ENCODE measurements at regions not wholly inside any gene's neighbourhood (a gene's known extent, or its start where the extent isn't known, plus 50 kb on each side); places are given as distances from the start of the nearest gene placed in this dataset.

- no peak for TF ChIP-seq ETS1 (IDR thresholded peaks at IDR 0.05)
- TF ChIP-seq EZH2 (IDR thresholded peaks at IDR 0.05; ENCODE audit: low read depth, unreplicated experiment), result no peak
- TF ChIP-seq ZNF114 (CRISPR knock-in tag; IDR thresholded peaks at IDR 0.05), result no peak
- no peak for TF ChIP-seq REST (IDR thresholded peaks at IDR 0.05; ENCODE audit: unreplicated experiment)
- no peak for TF ChIP-seq POLR2AphosphoS5 (IDR thresholded peaks at IDR 0.05; ENCODE audit: low read depth)
- no peak for TF ChIP-seq JUNB (IDR thresholded peaks at IDR 0.05; ENCODE audit: unreplicated experiment)
- TF ChIP-seq ZNF331 (CRISPR knock-in tag; IDR thresholded peaks at IDR 0.05; ENCODE audit: low read depth), result no peak
- no peak for TF ChIP-seq CTCF (conservative IDR thresholded peaks at IDR 0.05; ENCODE audit: low read depth in 2 of 2)
- no peak for TF ChIP-seq STAT1 (IDR thresholded peaks at IDR 0.05; ENCODE audit: unreplicated experiment)
- no peak for TF ChIP-seq NANOG (IDR thresholded peaks at IDR 0.05; ENCODE audit: borderline replicate concordance)
- TF ChIP-seq ZNF462 (CRISPR knock-in tag; IDR thresholded peaks at IDR 0.05), result no peak
- TF ChIP-seq CREB1 (CRISPR knock-in tag; IDR thresholded peaks at IDR 0.05; ENCODE audit: low read depth), result no peak
- TF ChIP-seq EZH2phosphoT487 (IDR thresholded peaks at IDR 0.05; ENCODE audit: unreplicated experiment), result no peak
- DNase-seq (ENCODE audit: low spot score), result no peak
- H3K4me1 Mint-ChIP-seq, result no peaks in the 10 kb centered on the region
Measured at GRCh38 chr18:45556222-45556621, 59.1 kb upstream of the SLC14A2 start.

More at GRCh38 chr18:45556222-45556621, 59.1 kb upstream of the SLC14A2 start:
- Histone ChIP-seq H3K27ac (ENCODE audit: low read depth) (no peak overlapping the region), H3K36me3 (ENCODE audit: insufficient read depth) (no peaks in the 10 kb centered on the region), H3K79me2 (replicated peaks; ENCODE audit: insufficient read depth) (no peaks in the 10 kb centered on the region), H3K4me3 (no peak overlapping the region), H4K20me1 (replicated peaks; ENCODE audit: insufficient read depth) (no peaks in the 10 kb centered on the region), H3F3A (replicated peaks; ENCODE audit: low read depth) (no peaks in the 10 kb centered on the region), H3K9me2 (ENCODE audit: insufficient read depth) (peaks cover 15% of the 10 kb centered on the region; the same call in 1 of the 2 replicates), H3K4me1 (ENCODE audit: insufficient read depth) (no peaks in the 10 kb centered on the region), H3K4me2 (no peak overlapping the region), H2AFZ (no peak overlapping the region), H3K27me3 (ENCODE audit: insufficient read depth) (no peaks in the 10 kb centered on the region)
- Mint-ChIP-seq H3K27ac (no peak overlapping the region), H3K36me3 (ENCODE audit: low read depth) (no peaks in the 10 kb centered on the region), H3K9me3 (no peaks in the 10 kb centered on the region), H3K4me3 (no peak overlapping the region), H3K27me3 (ENCODE audit: insufficient read depth, low read depth, poor library complexity) (no peaks in the 10 kb centered on the region)
- ATAC-seq, result no peak
